Fibroblast of villous mesenchyme (primary cell): ENCODE measurements at regions not wholly inside any gene's neighbourhood (a gene's known extent, or its start where the extent isn't known, plus 50 kb on each side); places are given as distances from the start of the nearest gene placed in this dataset.
A peak's percentile ranks its signal among the peaks of the same experiment; 100 is the strongest.

Experiments used
- DNase-seq: peaks from one replicate; pipeline ENCODE4 v3.0.0-alpha.2; 2010; ENCODE audit warnings: low read depth
- H3K4me3 ChIP-seq: 2 replicates; pipeline ENCODE4 v1.5.1; 2011; ENCODE audit warnings: low read depth, mild to moderate bottlenecking, low read length
- TF ChIP-seq, protein P1 (sequence below): IDR thresholded peaks from 2 replicates; pipeline ENCODE4 v1.5.1; 2012; ENCODE audit warnings: low read depth, mild to moderate bottlenecking, low read length; ENCODE audit not compliant: insufficient read depth

DNA sequence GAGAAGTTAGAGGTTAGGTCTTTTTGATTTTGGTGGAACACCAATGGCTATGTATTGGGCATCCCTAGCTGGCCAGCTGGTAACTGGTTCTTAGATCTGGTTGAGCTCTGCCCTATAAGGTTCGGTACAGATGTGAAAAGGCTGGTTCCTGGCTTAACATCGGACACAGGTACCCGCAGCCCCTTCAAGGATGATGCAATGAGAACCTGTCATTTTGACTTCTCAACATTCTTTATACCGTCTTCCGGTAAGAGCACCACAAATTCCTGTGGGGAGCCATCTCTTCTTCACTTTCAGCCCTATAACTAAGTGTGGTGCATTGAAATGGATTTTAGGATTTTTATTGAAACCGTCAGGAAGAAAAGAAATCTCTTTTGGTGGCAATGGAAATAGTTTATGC lies 222.8 kb downstream of the ADAMTS9 start:
- TF ChIP-seq, protein P1, sequence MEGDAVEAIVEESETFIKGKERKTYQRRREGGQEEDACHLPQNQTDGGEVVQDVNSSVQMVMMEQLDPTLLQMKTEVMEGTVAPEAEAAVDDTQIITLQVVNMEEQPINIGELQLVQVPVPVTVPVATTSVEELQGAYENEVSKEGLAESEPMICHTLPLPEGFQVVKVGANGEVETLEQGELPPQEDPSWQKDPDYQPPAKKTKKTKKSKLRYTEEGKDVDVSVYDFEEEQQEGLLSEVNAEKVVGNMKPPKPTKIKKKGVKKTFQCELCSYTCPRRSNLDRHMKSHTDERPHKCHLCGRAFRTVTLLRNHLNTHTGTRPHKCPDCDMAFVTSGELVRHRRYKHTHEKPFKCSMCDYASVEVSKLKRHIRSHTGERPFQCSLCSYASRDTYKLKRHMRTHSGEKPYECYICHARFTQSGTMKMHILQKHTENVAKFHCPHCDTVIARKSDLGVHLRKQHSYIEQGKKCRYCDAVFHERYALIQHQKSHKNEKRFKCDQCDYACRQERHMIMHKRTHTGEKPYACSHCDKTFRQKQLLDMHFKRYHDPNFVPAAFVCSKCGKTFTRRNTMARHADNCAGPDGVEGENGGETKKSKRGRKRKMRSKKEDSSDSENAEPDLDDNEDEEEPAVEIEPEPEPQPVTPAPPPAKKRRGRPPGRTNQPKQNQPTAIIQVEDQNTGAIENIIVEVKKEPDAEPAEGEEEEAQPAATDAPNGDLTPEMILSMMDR = no peak
- no peak overlapping the region for H3K4me3 ChIP-seq
- no peak for DNase-seq

DNA sequence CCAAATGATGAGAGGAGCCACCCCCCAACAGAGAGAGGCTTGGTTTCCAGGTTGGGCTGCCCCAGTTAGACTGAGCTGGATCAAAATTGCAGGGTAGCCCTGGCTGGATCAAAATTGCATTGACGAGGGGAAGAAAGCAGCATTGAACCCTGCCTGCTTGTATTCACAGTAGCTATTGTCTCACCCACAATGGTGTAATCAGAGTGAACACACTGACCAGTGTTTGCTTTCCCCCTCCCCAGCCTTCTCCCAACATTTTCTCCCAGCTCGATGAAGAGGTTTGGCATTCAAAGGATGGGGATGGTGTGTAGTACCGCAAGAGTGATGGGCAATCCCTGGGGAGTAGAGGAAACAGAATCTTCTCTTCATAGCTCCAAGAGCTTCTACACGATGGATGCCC lies 223.8 kb downstream of the ADAMTS9 start:
- TF ChIP-seq, protein P1 = no peak
- no peak overlapping the region for H3K4me3 ChIP-seq
- DNase-seq = no peak

DNA sequence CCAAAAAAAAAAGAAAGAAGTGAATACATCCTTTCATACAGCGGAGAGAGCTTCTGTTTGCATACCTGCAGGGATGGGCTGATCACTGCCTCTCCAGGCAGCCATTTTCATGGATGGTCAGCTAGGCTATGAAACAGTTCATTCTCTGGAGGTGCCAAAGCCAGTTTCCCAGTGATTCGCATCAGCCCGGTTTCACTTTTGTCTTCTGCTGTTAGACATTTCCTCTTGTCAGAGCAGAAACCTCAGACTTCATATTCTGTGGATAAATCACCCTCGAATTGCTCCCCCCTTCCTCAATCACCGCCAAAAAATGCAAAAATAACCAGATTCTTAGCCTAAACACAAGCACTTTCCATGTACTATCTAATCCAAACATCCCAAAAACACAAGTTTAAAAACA lies 225.6 kb downstream of the ADAMTS9 start:
- peak; percentile 87 for DNase-seq
- peak overlapping the region; percentile 39 for H3K4me3 ChIP-seq
- TF ChIP-seq, protein P1 = no peak

DNA sequence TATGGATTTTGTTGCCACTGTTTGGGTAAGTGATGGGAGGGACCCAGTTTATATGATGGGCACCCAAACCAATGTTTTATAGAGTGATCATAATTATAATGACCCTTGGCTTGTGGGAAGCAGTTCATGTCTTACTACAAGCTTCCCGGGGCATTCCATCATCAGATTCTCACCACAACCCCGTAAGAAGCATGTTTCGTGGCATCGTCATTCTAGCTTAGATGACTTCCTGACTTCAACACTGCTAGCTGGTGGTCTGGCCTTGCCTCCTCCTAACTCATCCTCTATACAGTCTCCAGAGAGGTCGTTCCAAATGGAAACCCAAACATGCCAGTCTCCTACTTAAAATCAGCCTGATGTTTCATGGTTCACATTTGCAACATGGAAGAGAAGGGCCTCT lies 226.9 kb downstream of the ADAMTS9 start:
- H3K4me3 ChIP-seq = no peak overlapping the region
- peak; percentile 92 for DNase-seq
- TF ChIP-seq, protein P1 = no peak

DNA sequence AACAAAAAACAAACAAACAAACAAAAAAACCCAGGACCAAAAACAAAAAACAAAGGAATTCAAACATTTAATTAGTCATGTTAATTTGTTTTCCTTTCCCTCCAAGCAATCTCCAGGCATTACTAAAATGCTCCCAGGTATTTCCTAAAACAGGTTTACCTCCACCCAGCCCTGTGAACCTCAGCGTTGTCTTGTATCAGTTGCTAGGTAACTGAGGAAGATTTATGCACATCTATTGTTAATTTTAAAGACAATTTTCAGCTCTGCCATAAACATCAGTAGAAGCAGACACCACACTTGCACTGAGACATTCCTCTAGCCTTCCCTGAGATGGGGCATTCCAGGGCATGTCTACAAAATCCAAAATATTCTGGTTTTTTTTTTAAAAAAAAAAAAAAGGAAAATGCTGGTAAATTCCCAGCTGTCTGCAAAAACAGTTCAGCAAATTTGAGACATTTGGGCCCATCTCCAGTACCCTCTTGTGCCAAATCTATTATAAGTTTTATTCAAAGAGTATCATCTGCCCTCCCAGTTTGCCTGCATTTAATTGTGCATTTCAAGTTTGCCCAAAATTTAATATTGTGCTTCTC lies 227.6 kb downstream of the ADAMTS9 start:
- DNase-seq = no peak
- TF ChIP-seq, protein P1 = no peak
- H3K4me3 ChIP-seq = no peak overlapping the region

DNA sequence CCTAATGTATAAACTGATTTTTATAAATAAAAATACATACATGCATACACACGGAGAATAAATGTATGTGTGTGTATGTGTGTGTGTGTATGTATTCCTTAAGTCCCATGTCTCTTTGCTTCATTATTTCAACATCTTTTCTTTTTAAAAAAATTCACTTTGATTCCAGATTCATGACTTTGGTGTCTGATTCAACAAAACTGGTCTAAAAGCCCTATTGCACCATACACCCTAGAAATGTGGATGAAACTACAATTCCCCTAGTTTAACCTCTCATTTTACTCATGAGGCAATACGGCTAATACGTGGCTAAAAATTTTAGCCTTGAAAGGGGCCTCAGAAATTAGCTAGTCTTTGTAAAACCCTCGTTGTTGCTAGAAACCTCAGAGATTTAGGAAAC lies 228.1 kb downstream of the ADAMTS9 start:
- H3K4me3 ChIP-seq = no peak overlapping the region
- TF ChIP-seq, protein P1 = no peak
- DNase-seq = peak; percentile 64

DNA sequence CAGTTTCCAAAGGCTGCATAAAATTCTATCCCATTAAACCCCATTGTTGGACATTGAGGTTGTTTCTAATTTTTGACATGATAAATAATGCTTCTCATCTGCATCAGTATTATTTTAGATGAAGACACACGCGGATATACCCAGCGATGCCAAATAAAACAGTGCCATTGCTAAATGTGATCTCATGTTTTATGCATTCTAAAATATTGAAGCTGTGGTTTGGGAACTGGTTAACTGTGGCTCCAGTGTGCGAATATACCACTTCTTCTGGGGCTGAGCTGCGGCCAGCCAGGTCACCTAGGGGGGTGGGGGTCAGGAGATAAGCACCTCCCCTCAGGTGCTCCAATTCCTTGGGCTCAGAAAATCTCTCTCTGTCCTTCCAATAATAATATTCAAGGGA lies 230.0 kb downstream of the ADAMTS9 start:
- DNase-seq = no peak
- H3K4me3 ChIP-seq = no peak overlapping the region
- TF ChIP-seq, protein P1 = no peak
